ENCODE measurements at regions not wholly inside any gene's neighbourhood (a gene's known extent, or its start where the extent isn't known, plus 50 kb on each side); places are given as distances from the start of the nearest gene placed in this dataset.

DNA sequence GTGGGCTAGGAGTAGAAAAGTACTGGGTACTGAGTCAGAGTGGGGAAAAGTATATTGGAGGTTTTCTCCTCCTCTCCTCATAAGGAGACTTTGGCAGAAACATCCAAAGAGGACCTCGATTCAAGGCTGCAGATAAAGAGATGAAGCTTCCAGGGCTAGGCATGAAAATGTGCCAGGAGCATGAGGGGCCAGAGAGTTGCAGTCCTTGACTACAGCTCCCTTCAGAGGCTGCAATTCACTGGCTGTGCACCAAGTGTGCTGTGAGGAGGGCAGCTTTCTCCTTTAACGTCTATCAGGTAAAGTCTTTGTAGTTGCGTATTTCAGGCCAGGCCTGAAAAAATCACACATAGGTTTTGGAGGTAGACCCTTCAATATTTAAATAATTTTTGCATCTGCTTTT is 174.9 kb upstream of the VEGFC start:
- TF ChIP-seq, protein P1, sequence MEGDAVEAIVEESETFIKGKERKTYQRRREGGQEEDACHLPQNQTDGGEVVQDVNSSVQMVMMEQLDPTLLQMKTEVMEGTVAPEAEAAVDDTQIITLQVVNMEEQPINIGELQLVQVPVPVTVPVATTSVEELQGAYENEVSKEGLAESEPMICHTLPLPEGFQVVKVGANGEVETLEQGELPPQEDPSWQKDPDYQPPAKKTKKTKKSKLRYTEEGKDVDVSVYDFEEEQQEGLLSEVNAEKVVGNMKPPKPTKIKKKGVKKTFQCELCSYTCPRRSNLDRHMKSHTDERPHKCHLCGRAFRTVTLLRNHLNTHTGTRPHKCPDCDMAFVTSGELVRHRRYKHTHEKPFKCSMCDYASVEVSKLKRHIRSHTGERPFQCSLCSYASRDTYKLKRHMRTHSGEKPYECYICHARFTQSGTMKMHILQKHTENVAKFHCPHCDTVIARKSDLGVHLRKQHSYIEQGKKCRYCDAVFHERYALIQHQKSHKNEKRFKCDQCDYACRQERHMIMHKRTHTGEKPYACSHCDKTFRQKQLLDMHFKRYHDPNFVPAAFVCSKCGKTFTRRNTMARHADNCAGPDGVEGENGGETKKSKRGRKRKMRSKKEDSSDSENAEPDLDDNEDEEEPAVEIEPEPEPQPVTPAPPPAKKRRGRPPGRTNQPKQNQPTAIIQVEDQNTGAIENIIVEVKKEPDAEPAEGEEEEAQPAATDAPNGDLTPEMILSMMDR (IDR thresholded peaks at IDR 0.05) = no peak
- no peak for TF ChIP-seq POLR2AphosphoS5 (IDR thresholded peaks at IDR 0.05)
- TF ChIP-seq POLR2A (IDR thresholded peaks at IDR 0.05) = no peak
- no peak for TF ChIP-seq EP300 (IDR thresholded peaks at IDR 0.05)
